IMR-90 (cell line): ENCODE measurements at regions not wholly inside any gene's neighbourhood (a gene's known extent, or its start where the extent isn't known, plus 50 kb on each side); places are given as distances from the start of the nearest gene placed in this dataset.

Source experiments
- ATAC-seq: fragments of 200-7000 bp; cut with Tn5 transposase; 2 replicates; pipeline ENCODE4 v1.9.1; 2020; ENCODE audit warnings: low read depth, mild to moderate bottlenecking, moderate library complexity
- BruUV-seq: library from RNA; stranded (reverse); fragments of 400-500 nt; replicated peaks from 2 replicates; lab custom pipeline; 2021; lab: Mats Ljungman, UMichigan
- CTCF ChIA-PET: fragments of 300-600 bp; formaldehyde crosslinking; extraction: SDS; loops from one replicate; lab custom pipeline; 2021; ENCODE audit warnings: antibody characterized with exemption; lab: Yijun Ruan, JAX
- POLR2A ChIA-PET: fragments of 300-600 bp; sonication (Branson Sonifier 250); formaldehyde crosslinking; loops from one replicate; lab custom pipeline; 2022; ENCODE audit warnings: antibody characterized with exemption; ENCODE audit not compliant: unreplicated experiment; lab: Charles Lee
- DNase-seq: peaks from one replicate; pipeline ENCODE4 v3.0.0; 2013
- H2AFZ ChIP-seq: replicated peaks from 2 replicates; pipeline ENCODE3; 2013; ENCODE audit warnings: low read length, mild to moderate bottlenecking; ENCODE audit not compliant: poor library complexity
- H2AK5ac ChIP-seq: 2 replicates; pipeline ENCODE4 v1.6.1; 2013; ENCODE audit warnings: low read depth, low read length, inconsistent platforms
- H2AK9ac ChIP-seq: replicated peaks from 2 replicates; pipeline ENCODE3; 2013; ENCODE audit warnings: mild to moderate bottlenecking, low read depth, low read length, moderate library complexity; ENCODE audit not compliant: poor library complexity
- H2BK120ac ChIP-seq: 2 replicates; pipeline ENCODE4 v1.6.1; 2013; ENCODE audit warnings: low read depth, low read length, inconsistent platforms
- H2BK15ac ChIP-seq: 3 replicates; pipeline ENCODE4 v1.6.1; 2013; ENCODE audit warnings: low read depth, low read length, inconsistent platforms
- H2BK20ac ChIP-seq: 2 replicates; pipeline ENCODE4 v1.6.1; 2013; ENCODE audit warnings: low read depth, mild to moderate bottlenecking, inconsistent platforms, low read length, moderate library complexity
- H2BK5ac ChIP-seq: 2 replicates; pipeline ENCODE4 v1.6.1; 2013; ENCODE audit warnings: mild to moderate bottlenecking, low read depth, low read length, inconsistent platforms; ENCODE audit not compliant: poor library complexity, severe bottlenecking
- H3K14ac ChIP-seq: replicated peaks from 2 replicates; pipeline ENCODE4 v1.6.1; 2013; ENCODE audit warnings: low read depth, low read length, inconsistent platforms
- H3K18ac ChIP-seq: 2 replicates; pipeline ENCODE4 v1.6.1; 2013; ENCODE audit warnings: low read depth, low read length, control low read depth
- H3K23ac ChIP-seq: 2 replicates; pipeline ENCODE4 v1.6.1; 2013; ENCODE audit warnings: low read depth, low read length, inconsistent platforms
- H3K27ac ChIP-seq: 2 replicates; pipeline ENCODE4 v1.5.1; 2013; ENCODE audit warnings: mild to moderate bottlenecking, control low read depth, low read length; ENCODE audit not compliant: insufficient read depth
- H3K27me3 ChIP-seq: 2 replicates; pipeline ENCODE4 v1.6.1; 2013; ENCODE audit warnings: low read length; ENCODE audit not compliant: control insufficient read depth, insufficient read depth
- H3K36me3 ChIP-seq: 2 replicates; pipeline ENCODE4 v1.6.1; 2013; ENCODE audit warnings: low read length, mixed read lengths; ENCODE audit not compliant: control insufficient read depth, insufficient read depth
- H3K4ac ChIP-seq: 2 replicates; pipeline ENCODE4 v1.6.1; 2013; ENCODE audit warnings: low read depth, low read length, inconsistent platforms
- H3K4me1 ChIP-seq: 2 replicates; pipeline ENCODE4 v1.6.1; 2013; ENCODE audit warnings: low read length, mixed read lengths; ENCODE audit not compliant: control insufficient read depth, insufficient read depth
- H3K4me2 ChIP-seq: 2 replicates; pipeline ENCODE4 v1.6.1; 2013; ENCODE audit warnings: low read depth, mild to moderate bottlenecking, control low read depth, low read length, moderate library complexity
- H3K4me3 ChIP-seq: 2 replicates; pipeline ENCODE4 v1.5.1; 2013; ENCODE audit warnings: low read depth, mild to moderate bottlenecking, control low read depth, low read length, moderate library complexity; ENCODE audit not compliant: insufficient read depth
- H3K56ac ChIP-seq: 2 replicates; pipeline ENCODE4 v1.6.1; 2013; ENCODE audit warnings: low read length, inconsistent platforms; ENCODE audit not compliant: insufficient read depth; ENCODE audit errors: extremely low read depth
- H3K79me1 ChIP-seq, 2 experiments: 2 replicates each; pipeline ENCODE4 v1.6.1; 2013; ENCODE audit warnings: low read length in 2 of 2, inconsistent platforms in 1 of 2, low read depth in 1 of 2
- H3K9ac ChIP-seq: 2 replicates; pipeline ENCODE4 v1.6.1; 2013; ENCODE audit warnings: low read depth, low read length, control low read depth
- H3K9me1 ChIP-seq: 2 replicates; pipeline ENCODE4 v1.6.1; 2013; ENCODE audit warnings: low read length, inconsistent platforms; ENCODE audit not compliant: insufficient read depth
- H3K9me3 ChIP-seq: 2 replicates; pipeline ENCODE4 v1.6.1; 2013; ENCODE audit warnings: low read length; ENCODE audit not compliant: control insufficient read depth, insufficient read depth
- H4K20me1 ChIP-seq: 2 replicates; pipeline ENCODE4 v1.6.1; 2013; ENCODE audit warnings: low read length, inconsistent platforms; ENCODE audit not compliant: insufficient read depth
- H4K5ac ChIP-seq: 2 replicates; pipeline ENCODE4 v1.6.1; 2013; ENCODE audit warnings: mild to moderate bottlenecking, low read depth, low read length, control low read depth
- H4K8ac ChIP-seq, 2 experiments: 2 replicates each; pipeline ENCODE4 v1.6.1; 2013; ENCODE audit warnings: low read depth in 2 of 2, low read length in 2 of 2, control low read depth in 1 of 2, inconsistent platforms in 1 of 2
- H4K91ac ChIP-seq: 2 replicates; pipeline ENCODE4 v1.6.1; 2013; ENCODE audit warnings: low read depth, low read length, inconsistent platforms; ENCODE audit not compliant: insufficient read depth
- BHLHE40 ChIP-seq: fragments of 150-350 bp; IDR thresholded peaks from 2 replicates; pipeline ENCODE4 v1.6.1; 2016; ENCODE audit warnings: mild to moderate bottlenecking, low read depth, low read length
- CEBPB ChIP-seq: IDR thresholded peaks from 2 replicates; pipeline ENCODE4 v1.6.1; 2012; ENCODE audit warnings: low read depth, low read length, improper control_type of control experiment
- CHD1 ChIP-seq: IDR thresholded peaks from 2 replicates; pipeline ENCODE4 v1.6.1; 2012; ENCODE audit warnings: low read depth, low read length, improper control_type of control experiment
- ELK1 ChIP-seq: fragments of 150-350 bp; IDR thresholded peaks from 2 replicates; pipeline ENCODE4 v1.6.1; 2016; ENCODE audit warnings: low read depth, mild to moderate bottlenecking, low read length, moderate library complexity, borderline replicate concordance
- MAFK ChIP-seq: IDR thresholded peaks from 2 replicates; pipeline ENCODE4 v1.6.1; 2012; ENCODE audit warnings: low read depth, low read length, improper control_type of control experiment
- MXI1 ChIP-seq: IDR thresholded peaks from 2 replicates; pipeline ENCODE4 v1.6.1; 2012; ENCODE audit warnings: low read depth, mild to moderate bottlenecking, low read length, moderate library complexity, borderline replicate concordance
- NFE2L2 ChIP-seq: fragments of 150-350 bp; IDR thresholded peaks from 2 replicates; pipeline ENCODE4 v1.6.1; 2016; ENCODE audit warnings: low read depth, mild to moderate bottlenecking, low read length
- POLR2A ChIP-seq: IDR thresholded peaks from 2 replicates; pipeline ENCODE4 v1.6.1; 2012; ENCODE audit warnings: mild to moderate bottlenecking, low read depth, low read length
- RAD21 ChIP-seq: IDR thresholded peaks from 2 replicates; pipeline ENCODE4 v1.6.1; 2012; ENCODE audit warnings: low read length, improper control_type of control experiment
- RCOR1 ChIP-seq: IDR thresholded peaks from 2 replicates; pipeline ENCODE4 v1.6.1; 2012; ENCODE audit warnings: mild to moderate bottlenecking, low read length, improper control_type of control experiment; ENCODE audit not compliant: insufficient replicate concordance
- RFX5 ChIP-seq: IDR thresholded peaks from 2 replicates; pipeline ENCODE4 v1.8.0; 2012; ENCODE audit warnings: low read depth, mild to moderate bottlenecking, low read length, moderate library complexity
- USF2 ChIP-seq: fragments of 150-350 bp; IDR thresholded peaks from 2 replicates; pipeline ENCODE4 v1.6.1; 2017; ENCODE audit warnings: mild to moderate bottlenecking, antibody characterized with exemption, low read length, low read depth
- WGBS, 2 experiments: methylation state at CpG; one replicate each; pipeline versions ENCODE4 v1.1.5 to v1.1.7; 2013; ENCODE audit warnings: missing lambda C conversion rate in 2 of 2; ENCODE audit not compliant: insufficient read length in 1 of 2; ENCODE audit errors: extremely low coverage in 2 of 2; 5-methylcytosine and 5-hydroxymethylcytosine counted together
- dilution Hi-C: fragments of 300-500 bp; cut with HindIII; formaldehyde crosslinking; loops from one replicate; pipeline ENCODE4 v1.14.3; 2018; ENCODE audit warnings: low sequenced_read_pairs; ENCODE audit not compliant: unreplicated experiment
- in situ Hi-C: fragments of 300-500 bp; cut with MboI; formaldehyde crosslinking; loops from 3 replicates; pipeline ENCODE4 v1.14.3; 2019; ENCODE audit warnings: low sequenced_read_pairs, inconsistent platforms, mixed read lengths
- intact Hi-C: fragments of 100-400 bp; cut with micrococcal nuclease; formaldehyde crosslinking; loops from 2 replicates; pipeline ENCODE4 v1.10.0; 2022

DNA sequence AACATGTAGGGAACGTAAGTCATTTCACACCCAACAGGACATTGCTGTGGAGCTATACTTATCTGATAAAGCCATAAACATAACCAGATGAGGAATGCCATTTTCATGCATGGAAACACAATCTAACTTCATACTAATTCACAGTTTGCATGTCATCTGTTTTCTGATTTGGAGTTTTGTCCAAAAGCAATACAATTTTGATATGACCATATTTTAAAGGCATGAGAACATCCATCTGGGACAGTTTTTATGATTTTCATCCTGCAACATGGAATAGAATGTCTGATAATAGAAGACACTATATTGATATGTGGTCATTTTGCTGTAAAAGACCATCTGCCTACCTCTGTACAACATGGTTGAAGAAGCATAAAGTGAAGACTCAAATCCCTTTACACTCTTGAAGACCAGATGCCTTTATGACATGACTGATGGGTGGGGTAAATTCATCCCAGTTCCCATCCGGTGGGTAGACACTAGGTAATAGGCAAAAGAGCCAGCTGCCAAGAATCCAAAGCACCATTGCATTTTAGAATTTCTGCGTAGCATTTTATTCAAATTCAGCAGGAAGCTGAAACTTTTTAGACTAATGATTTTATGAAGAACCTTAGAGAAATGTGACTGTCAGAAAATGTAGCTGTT, 309.8 kb downstream of the LMO7 start:
- no peaks in the 10 kb centered on the region for H3K36me3 ChIP-seq

More for the DNA sequence above, 309.8 kb downstream of the LMO7 start:
- H3K9me1 ChIP-seq, result no peaks in the 10 kb centered on the region
- H2AK5ac ChIP-seq, result no peak overlapping the region
- H2BK120ac ChIP-seq, result no peak overlapping the region
- H3K9me3 ChIP-seq, result no peaks in the 10 kb centered on the region
- no peak overlapping the region for H4K8ac ChIP-seq
- ChIA-PET CTCF (no interaction called here), POLR2A (no interaction called here)
- H3K56ac ChIP-seq, result no peak overlapping the region
- no peak overlapping the region for H4K91ac ChIP-seq
- ATAC-seq (no peak), DNase-seq (no peak)
- no peak overlapping the region for H2BK5ac ChIP-seq
- no peak overlapping the region for H3K4me2 ChIP-seq
- no peak overlapping the region for H2BK20ac ChIP-seq
- dilution Hi-C loops (no loop called here), in situ Hi-C loops (no loop called here), intact Hi-C loops (no loop called here)
- no peak overlapping the region for H3K27ac ChIP-seq
- no peaks in the 10 kb centered on the region for H4K20me1 ChIP-seq
- H3K4ac ChIP-seq, result no peak overlapping the region
- H3K4me3 ChIP-seq, result no peak overlapping the region
- no peaks in the 10 kb centered on the region for H3K79me1 ChIP-seq
- TF ChIP-seq BHLHE40 (no peak), CHD1 (no peak), RFX5 (no peak), MXI1 (no peak), CEBPB (no peak), USF2 (no peak), RCOR1 (no peak), RAD21 (no peak), MAFK (no peak), ELK1 (no peak), NFE2L2 (no peak), POLR2A (no peak)
- H3K18ac ChIP-seq, result no peak overlapping the region
- peaks cover 10% of the 10 kb centered on the region; the same call in 1 of the 2 replicates for H3K27me3 ChIP-seq
- H2AK9ac ChIP-seq, result no peak overlapping the region
- no peak overlapping the region for H3K9ac ChIP-seq
- H2AFZ ChIP-seq, result no peak overlapping the region
- H4K5ac ChIP-seq, result no peak overlapping the region
- H3K4me1 ChIP-seq, result no peaks in the 10 kb centered on the region
- BruUV-seq, result no TSS peak
- no CpG with 5 or more reads among the region's 3 CpGs for WGBS, 2 experiments
- no peak overlapping the region for H2BK15ac ChIP-seq
- H3K23ac ChIP-seq, result no peak overlapping the region
- H3K14ac ChIP-seq, result no peak overlapping the region
